GM23338 (cell line): ENCODE measurements at regions not wholly inside any gene's neighbourhood (a gene's known extent, or its start where the extent isn't known, plus 50 kb on each side); places are given as distances from the start of the nearest gene placed in this dataset.

ENCODE experiments used
- ATAC-seq: fragments of 200-7000 bp; cut with Tn5 transposase; 3 replicates; pipeline ENCODE4 v1.9.1; 2020
- DNase-seq: peaks from one replicate; pipeline ENCODE4 v3.0.0-alpha.2; 2015; ENCODE audit warnings: low spot score
- H2AFZ ChIP-seq: fragments of 200-600 bp; sonication (generic); 2 replicates; pipeline ENCODE4 v1.8.0; 2016; ENCODE audit warnings: antibody characterized with exemption, mild to moderate bottlenecking, moderate library complexity
- H3F3A ChIP-seq: fragments of 200-600 bp; sonication (generic); replicated peaks from 2 replicates; pipeline ENCODE4 v1.8.0; 2017; ENCODE audit warnings: antibody characterized with exemption, mixed run types, low read depth
- H3K27ac ChIP-seq: fragments of 200-600 bp; sonication (generic); 2 replicates; pipeline ENCODE4 v1.6.1; 2016; ENCODE audit warnings: low read depth
- H3K27me3 ChIP-seq: fragments of 200-600 bp; sonication (generic); 2 replicates; pipeline ENCODE4 v1.8.0; 2016; ENCODE audit warnings: mild to moderate bottlenecking, mixed run types, moderate library complexity; ENCODE audit not compliant: insufficient read depth
- H3K36me3 ChIP-seq: fragments of 200-600 bp; sonication (generic); 2 replicates; pipeline ENCODE4 v1.8.0; 2016; ENCODE audit warnings: mild to moderate bottlenecking; ENCODE audit not compliant: insufficient read depth
- H3K4me1 ChIP-seq: fragments of 200-600 bp; sonication (generic); 2 replicates; pipeline ENCODE4 v1.8.0; 2016; ENCODE audit warnings: mild to moderate bottlenecking, moderate library complexity; ENCODE audit not compliant: insufficient read depth
- H3K4me2 ChIP-seq: fragments of 200-600 bp; sonication (generic); 2 replicates; pipeline ENCODE4 v1.7.1; 2017; ENCODE audit warnings: mixed run types
- H3K4me3 ChIP-seq: fragments of 200-600 bp; sonication (generic); 2 replicates; pipeline ENCODE4 v1.6.1; 2016; ENCODE audit warnings: mixed run types
- H3K79me2 ChIP-seq: fragments of 200-600 bp; sonication (generic); replicated peaks from 2 replicates; pipeline ENCODE4 v1.8.0; 2017; ENCODE audit warnings: mild to moderate bottlenecking; ENCODE audit not compliant: insufficient read depth
- H3K9me2 ChIP-seq: fragments of 200-600 bp; sonication (generic); 2 replicates; pipeline ENCODE4 v1.8.0; 2017; ENCODE audit not compliant: insufficient read depth
- H4K20me1 ChIP-seq: fragments of 200-600 bp; sonication (generic); replicated peaks from 2 replicates; pipeline ENCODE4 v1.8.0; 2017; ENCODE audit warnings: mild to moderate bottlenecking; ENCODE audit not compliant: insufficient read depth
- H3K27ac Mint-ChIP-seq: 2 replicates; pipeline ENCODE4 v1.8.0; 2020; ENCODE audit warnings: inconsistent platforms, mild to moderate bottlenecking, moderate library complexity, mixed read lengths
- H3K27me3 Mint-ChIP-seq: 3 replicates; pipeline ENCODE4 v1.8.0; 2022; ENCODE audit warnings: low read depth, mild to moderate bottlenecking, moderate library complexity, mixed read lengths, inconsistent platforms; ENCODE audit not compliant: insufficient read depth, poor library complexity
- H3K36me3 Mint-ChIP-seq: 3 replicates; pipeline ENCODE4 v1.8.0; 2021; ENCODE audit warnings: low read depth, mild to moderate bottlenecking, inconsistent platforms, moderate library complexity, mixed read lengths
- H3K4me1 Mint-ChIP-seq: 3 replicates; pipeline ENCODE4 v1.8.0; 2020; ENCODE audit warnings: mild to moderate bottlenecking, inconsistent platforms, mixed read lengths
- H3K4me3 Mint-ChIP-seq: 3 replicates; pipeline ENCODE4 v1.8.0; 2021; ENCODE audit warnings: moderate library complexity, mild to moderate bottlenecking, inconsistent platforms, mixed read lengths
- H3K9me3 Mint-ChIP-seq: 3 replicates; pipeline ENCODE4 v1.8.0; 2020; ENCODE audit warnings: moderate library complexity, mild to moderate bottlenecking, inconsistent platforms, mixed read lengths
- CREB1 ChIP-seq: fragments of 250-450 bp; sonication (Bioruptor Pico); IDR thresholded peaks from 2 replicates; pipeline ENCODE4 v1.5.0; 2020; ENCODE audit warnings: low read depth, mild to moderate bottlenecking, moderate library complexity
- EZH2 ChIP-seq: fragments of 200-600 bp; sonication (generic); IDR thresholded peaks from one replicate; pipeline ENCODE4 v1.8.0; 2017; ENCODE audit warnings: antibody characterized with exemption, mild to moderate bottlenecking, low read depth; ENCODE audit not compliant: unreplicated experiment
- NANOG ChIP-seq: IDR thresholded peaks from 2 replicates; pipeline ENCODE4 v1.6.1; 2016; ENCODE audit warnings: antibody characterized with exemption, borderline replicate concordance
- POLR2AphosphoS5 ChIP-seq: IDR thresholded peaks from 2 replicates; pipeline ENCODE4 v1.6.1; 2016; ENCODE audit warnings: antibody characterized with exemption, low read depth
- REST ChIP-seq: IDR thresholded peaks from one replicate; pipeline ENCODE4 v1.6.1; 2018; ENCODE audit warnings: antibody characterized with exemption; ENCODE audit not compliant: unreplicated experiment
- STAT1 ChIP-seq: IDR thresholded peaks from one replicate; pipeline ENCODE4 v1.6.1; 2016; ENCODE audit warnings: antibody characterized with exemption; ENCODE audit not compliant: unreplicated experiment
- TF ChIP-seq, protein P1 (sequence below): fragments of 250-450 bp; sonication (Bioruptor Pico); IDR thresholded peaks from 2 replicates; pipeline ENCODE4 v1.5.0; 2020; ENCODE audit warnings: mild to moderate bottlenecking, moderate library complexity

GRCh38 chr2:139925903-139926302 is 1145.7 kb upstream of the NXPH2 start (continued):
- TF ChIP-seq REST, result no peak
- no peak for TF ChIP-seq CREB1 (CRISPR knock-in tag)
- no peak for TF ChIP-seq EZH2
- no peak for TF ChIP-seq STAT1
- no peak for TF ChIP-seq NANOG

DNA sequence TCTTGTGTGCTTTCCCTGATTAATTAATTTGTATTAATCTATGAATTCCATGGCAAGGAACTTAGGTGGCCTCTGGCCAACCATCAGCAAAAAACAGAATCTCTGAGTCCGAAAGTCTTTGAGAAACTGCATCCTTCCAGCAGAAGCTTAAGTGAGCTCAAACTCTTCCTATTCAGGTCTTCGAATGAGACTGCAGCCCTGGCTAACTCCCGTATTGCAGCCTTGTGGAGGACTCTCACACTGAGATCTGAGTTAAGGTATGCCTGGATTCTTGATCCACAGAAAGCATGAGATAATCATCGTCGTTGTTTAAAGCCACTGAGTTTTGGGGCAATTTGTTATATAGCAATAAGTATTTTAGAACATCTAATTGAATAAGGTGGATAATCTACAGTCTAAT is 1143.9 kb upstream of the NXPH2 start:
- Histone ChIP-seq H4K20me1 (no peaks in the 10 kb centered on the region), H3K4me2 (no peak overlapping the region), H3K4me3 (no peak overlapping the region), H3K36me3 (no peaks in the 10 kb centered on the region), H3F3A (no peaks in the 10 kb centered on the region), H3K9me2 (no peaks in the 10 kb centered on the region), H3K4me1 (peaks cover 20% of the 10 kb centered on the region), H3K27ac (no peak overlapping the region), H3K79me2 (no peaks in the 10 kb centered on the region), H2AFZ (no peak overlapping the region), H3K27me3 (no peaks in the 10 kb centered on the region)
- TF ChIP-seq, protein P1, sequence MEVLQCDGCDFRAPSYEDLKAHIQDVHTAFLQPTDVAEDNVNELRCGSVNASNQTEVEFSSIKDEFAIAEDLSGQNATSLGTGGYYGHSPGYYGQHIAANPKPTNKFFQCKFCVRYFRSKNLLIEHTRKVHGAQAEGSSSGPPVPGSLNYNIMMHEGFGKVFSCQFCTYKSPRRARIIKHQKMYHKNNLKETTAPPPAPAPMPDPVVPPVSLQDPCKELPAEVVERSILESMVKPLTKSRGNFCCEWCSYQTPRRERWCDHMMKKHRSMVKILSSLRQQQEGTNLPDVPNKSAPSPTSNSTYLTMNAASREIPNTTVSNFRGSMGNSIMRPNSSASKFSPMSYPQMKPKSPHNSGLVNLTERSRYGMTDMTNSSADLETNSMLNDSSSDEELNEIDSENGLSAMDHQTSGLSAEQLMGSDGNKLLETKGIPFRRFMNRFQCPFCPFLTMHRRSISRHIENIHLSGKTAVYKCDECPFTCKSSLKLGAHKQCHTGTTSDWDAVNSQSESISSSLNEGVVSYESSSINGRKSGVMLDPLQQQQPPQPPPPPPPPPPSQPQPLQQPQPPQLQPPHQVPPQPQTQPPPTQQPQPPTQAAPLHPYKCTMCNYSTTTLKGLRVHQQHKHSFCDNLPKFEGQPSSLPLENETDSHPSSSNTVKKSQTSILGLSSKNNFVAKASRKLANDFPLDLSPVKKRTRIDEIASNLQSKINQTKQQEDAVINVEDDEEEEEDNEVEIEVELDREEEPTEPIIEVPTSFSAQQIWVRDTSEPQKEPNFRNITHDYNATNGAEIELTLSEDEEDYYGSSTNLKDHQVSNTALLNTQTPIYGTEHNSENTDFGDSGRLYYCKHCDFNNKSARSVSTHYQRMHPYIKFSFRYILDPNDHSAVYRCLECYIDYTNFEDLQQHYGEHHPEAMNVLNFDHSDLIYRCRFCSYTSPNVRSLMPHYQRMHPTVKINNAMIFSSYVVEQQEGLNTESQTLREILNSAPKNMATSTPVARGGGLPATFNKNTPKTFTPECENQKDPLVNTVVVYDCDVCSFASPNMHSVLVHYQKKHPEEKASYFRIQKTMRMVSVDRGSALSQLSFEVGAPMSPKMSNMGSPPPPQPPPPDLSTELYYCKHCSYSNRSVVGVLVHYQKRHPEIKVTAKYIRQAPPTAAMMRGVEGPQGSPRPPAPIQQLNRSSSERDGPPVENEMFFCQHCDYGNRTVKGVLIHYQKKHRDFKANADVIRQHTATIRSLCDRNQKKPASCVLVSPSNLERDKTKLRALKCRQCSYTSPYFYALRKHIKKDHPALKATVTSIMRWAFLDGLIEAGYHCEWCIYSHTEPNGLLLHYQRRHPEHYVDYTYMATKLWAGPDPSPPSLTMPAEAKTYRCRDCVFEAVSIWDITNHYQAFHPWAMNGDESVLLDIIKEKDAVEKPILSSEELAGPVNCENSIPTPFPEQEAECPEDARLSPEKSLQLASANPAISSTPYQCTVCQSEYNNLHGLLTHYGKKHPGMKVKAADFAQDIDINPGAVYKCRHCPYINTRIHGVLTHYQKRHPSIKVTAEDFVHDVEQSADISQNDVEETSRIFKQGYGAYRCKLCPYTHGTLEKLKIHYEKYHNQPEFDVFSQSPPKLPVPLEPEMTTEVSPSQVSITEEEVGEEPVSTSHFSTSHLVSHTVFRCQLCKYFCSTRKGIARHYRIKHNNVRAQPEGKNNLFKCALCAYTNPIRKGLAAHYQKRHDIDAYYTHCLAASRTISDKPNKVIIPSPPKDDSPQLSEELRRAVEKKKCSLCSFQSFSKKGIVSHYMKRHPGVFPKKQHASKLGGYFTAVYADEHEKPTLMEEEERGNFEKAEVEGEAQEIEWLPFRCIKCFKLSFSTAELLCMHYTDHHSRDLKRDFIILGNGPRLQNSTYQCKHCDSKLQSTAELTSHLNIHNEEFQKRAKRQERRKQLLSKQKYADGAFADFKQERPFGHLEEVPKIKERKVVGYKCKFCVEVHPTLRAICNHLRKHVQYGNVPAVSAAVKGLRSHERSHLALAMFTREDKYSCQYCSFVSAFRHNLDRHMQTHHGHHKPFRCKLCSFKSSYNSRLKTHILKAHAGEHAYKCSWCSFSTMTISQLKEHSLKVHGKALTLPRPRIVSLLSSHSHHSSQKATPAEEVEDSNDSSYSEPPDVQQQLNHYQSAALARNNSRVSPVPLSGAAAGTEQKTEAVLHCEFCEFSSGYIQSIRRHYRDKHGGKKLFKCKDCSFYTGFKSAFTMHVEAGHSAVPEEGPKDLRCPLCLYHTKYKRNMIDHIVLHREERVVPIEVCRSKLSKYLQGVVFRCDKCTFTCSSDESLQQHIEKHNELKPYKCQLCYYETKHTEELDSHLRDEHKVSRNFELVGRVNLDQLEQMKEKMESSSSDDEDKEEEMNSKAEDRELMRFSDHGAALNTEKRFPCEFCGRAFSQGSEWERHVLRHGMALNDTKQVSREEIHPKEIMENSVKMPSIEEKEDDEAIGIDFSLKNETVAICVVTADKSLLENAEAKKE (CRISPR knock-in tag), result peak; percentile 50; the same call in 1 of the 2 replicates
- no peak for TF ChIP-seq POLR2AphosphoS5
- H3K4me3 Mint-ChIP-seq, result no peak overlapping the region
- peak; percentile 52 for DNase-seq
- peak; percentile 82 for ATAC-seq
- H3K9me3 Mint-ChIP-seq, result no peaks in the 10 kb centered on the region
- peaks cover 17% of the 10 kb centered on the region; the same call in 2 of the 3 replicates for H3K4me1 Mint-ChIP-seq
- no peak overlapping the region for H3K27ac Mint-ChIP-seq
- no peaks in the 10 kb centered on the region for H3K36me3 Mint-ChIP-seq
- H3K27me3 Mint-ChIP-seq, result no peaks in the 10 kb centered on the region
